Endothelial cell of umbilical vein (primary cell): ENCODE measurements at regions not wholly inside any gene's neighbourhood (a gene's known extent, or its start where the extent isn't known, plus 50 kb on each side); places are given as distances from the start of the nearest gene placed in this dataset.

Experiments
- POLR2A ChIP-seq: IDR thresholded peaks from 2 replicates; pipeline ENCODE4 v1.6.1; 2012; ENCODE audit warnings: low read depth, mild to moderate bottlenecking, control low read depth, low read length
- TF ChIP-seq, protein P1 (sequence below), 2 donors: IDR thresholded peaks; 1 replicate in 1 of 2; 2 replicates in 1 of 2; pipeline ENCODE4 v1.5.1; 2011; ENCODE audit warnings: low read length in 2 of 2, mild to moderate bottlenecking in 2 of 2, moderate library complexity in 2 of 2, control low read depth in 1 of 2, inconsistent platforms in 1 of 2, low read depth in 1 of 2; ENCODE audit not compliant: insufficient read depth in 1 of 2; ENCODE audit errors: extremely low read depth in 1 of 2

DNA sequence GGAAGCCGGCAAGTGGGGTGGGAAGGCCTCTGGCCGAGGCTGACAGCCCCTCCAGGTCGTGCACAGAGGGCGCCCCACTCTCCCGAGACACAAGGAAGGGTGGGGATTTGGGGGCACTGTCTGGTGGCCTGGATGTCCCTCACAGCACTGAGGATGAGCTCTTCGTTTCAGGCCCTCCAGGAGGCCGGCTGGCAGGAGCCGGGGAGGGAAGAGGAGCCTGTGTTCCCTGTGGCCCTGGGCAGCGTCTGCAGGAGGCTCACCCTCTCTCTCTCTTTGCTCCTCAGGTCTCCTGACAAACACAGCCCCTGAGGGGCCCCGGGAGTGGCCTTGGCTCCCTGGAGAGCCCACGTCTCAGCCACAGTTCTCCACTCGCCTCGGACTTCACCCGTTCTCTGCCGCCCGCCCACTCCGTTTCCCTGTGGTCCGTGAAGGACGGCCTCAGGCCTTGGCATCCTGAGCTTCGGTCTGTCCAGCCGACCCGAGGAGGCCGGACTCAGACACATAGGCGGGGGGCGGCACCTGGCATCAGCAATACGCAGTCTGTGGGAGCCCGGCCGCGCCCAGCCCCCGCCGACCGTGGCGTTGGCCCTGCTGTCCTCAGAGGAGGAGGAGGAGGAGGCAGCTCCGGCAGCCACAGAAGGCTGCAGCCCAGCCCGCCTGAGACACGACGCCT is 1078.0 kb downstream of the BRD1 start:
- TF ChIP-seq, protein P1, sequence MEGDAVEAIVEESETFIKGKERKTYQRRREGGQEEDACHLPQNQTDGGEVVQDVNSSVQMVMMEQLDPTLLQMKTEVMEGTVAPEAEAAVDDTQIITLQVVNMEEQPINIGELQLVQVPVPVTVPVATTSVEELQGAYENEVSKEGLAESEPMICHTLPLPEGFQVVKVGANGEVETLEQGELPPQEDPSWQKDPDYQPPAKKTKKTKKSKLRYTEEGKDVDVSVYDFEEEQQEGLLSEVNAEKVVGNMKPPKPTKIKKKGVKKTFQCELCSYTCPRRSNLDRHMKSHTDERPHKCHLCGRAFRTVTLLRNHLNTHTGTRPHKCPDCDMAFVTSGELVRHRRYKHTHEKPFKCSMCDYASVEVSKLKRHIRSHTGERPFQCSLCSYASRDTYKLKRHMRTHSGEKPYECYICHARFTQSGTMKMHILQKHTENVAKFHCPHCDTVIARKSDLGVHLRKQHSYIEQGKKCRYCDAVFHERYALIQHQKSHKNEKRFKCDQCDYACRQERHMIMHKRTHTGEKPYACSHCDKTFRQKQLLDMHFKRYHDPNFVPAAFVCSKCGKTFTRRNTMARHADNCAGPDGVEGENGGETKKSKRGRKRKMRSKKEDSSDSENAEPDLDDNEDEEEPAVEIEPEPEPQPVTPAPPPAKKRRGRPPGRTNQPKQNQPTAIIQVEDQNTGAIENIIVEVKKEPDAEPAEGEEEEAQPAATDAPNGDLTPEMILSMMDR (IDR thresholded peaks at IDR 0.05; ENCODE audit: extremely low read depth in 1 of 2, insufficient read depth in 1 of 2, low read depth in 1 of 2, low read length in 2 of 2), result no peak
- TF ChIP-seq POLR2A, result no peak
